ENCODE measurements at regions not wholly inside any gene's neighbourhood (a gene's known extent, or its start where the extent isn't known, plus 50 kb on each side); places are given as distances from the start of the nearest gene placed in this dataset.

- Histone ChIP-seq H3K4me2 (no peak overlapping the region), H3K9me3 (peaks cover 7% of the 10 kb centered on the region), H3K4me1 (peaks cover 15% of the 10 kb centered on the region), H3K27ac (0 out of 6 replicates have a peak overlapping the region, but pooled peaks of 1 of the 2 experiments have one; percentile 45), H3K4me3 (no peak overlapping the region)
- no peak for DNase-seq (ENCODE audit: low read depth in 1 of 2, low spot score in 1 of 2)
- TF ChIP-seq CBX2 (IDR thresholded peaks at IDR 0.05; ENCODE audit: borderline replicate concordance, low read depth) = no peak
- no peak for TF ChIP-seq HDAC2 (IDR thresholded peaks at IDR 0.05)
- no peak for TF ChIP-seq NPAS2 (CRISPR knock-in tag; IDR thresholded peaks at IDR 0.05; ENCODE audit: borderline replicate concordance)
- no peak for TF ChIP-seq RNF2 (IDR thresholded peaks at IDR 0.05; ENCODE audit: borderline replicate concordance, low read depth)
- TF ChIP-seq EP300 (IDR thresholded peaks at IDR 0.05) = no peak
- 69% methylated on average over 4 of the region's 4 CpGs for WGBS (ENCODE audit: missing lambda C conversion rate)
- ChIA-PET POLR2A (no interaction called here), CTCF (interaction anchor here (1.1 to 1.4 kb wide), 3 partner anchors 39 to 237 kb away, joined by 3 to 4 read pairs (median 4); partner anchors contain the start of gene AHCYL1)
- no peak for FAIRE-seq
- ATAC-seq = no peak
These were observed 52.6 kb upstream of the EPS8L3 start for GRCh38 chr1:109816175-109816811.

DNA sequence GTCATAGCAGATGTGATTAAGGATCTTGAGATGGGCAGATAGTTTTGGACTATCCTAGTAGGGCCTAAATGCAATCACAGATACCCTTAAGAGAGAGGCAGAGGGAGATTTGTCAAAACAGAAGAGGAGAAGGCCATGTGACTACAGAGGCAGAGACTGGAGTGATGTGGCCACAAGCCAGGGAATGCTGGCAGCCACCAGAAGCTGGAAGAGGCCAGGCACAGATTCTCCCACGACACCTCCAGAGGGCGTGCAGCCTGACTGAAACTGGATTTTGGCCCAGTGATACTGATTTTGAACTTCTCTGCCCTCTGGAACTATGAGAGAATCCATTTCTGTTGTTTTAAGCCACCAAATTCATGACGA, 52.1 kb upstream of the EPS8L3 start:
- 82% methylated on average over 3 of the region's 3 CpGs for WGBS (ENCODE audit: missing lambda C conversion rate)
- peaks cover 10% of the 10 kb centered on the region for H3K4me1 ChIP-seq
- ATAC-seq = no peak
- no peak for FAIRE-seq
- TF ChIP-seq CEBPB (IDR thresholded peaks at IDR 0.05) = no peak
- TF ChIP-seq JUNB (IDR thresholded peaks at IDR 0.05) = no peak
- TF ChIP-seq KDM1A (IDR thresholded peaks at IDR 0.05; ENCODE audit: low read depth) = no peak
- TF ChIP-seq FOSB (CRISPR knock-in tag; IDR thresholded peaks at IDR 0.05) = no peak
- TF ChIP-seq MAFK (IDR thresholded peaks at IDR 0.05; ENCODE audit: partially characterized antibody) = no peak
- no peak for TF ChIP-seq FOXS1 (CRISPR knock-in tag; IDR thresholded peaks at IDR 0.05)
- no peak for TF ChIP-seq CHD4 (IDR thresholded peaks at IDR 0.05; ENCODE audit: borderline replicate concordance)
- ChIA-PET CTCF (interaction anchor here (1.1 to 1.4 kb wide), 2 partner anchors 169 to 238 kb away, joined by 3 to 4 read pairs; partner anchors contain the start of gene AHCYL1), POLR2A (no interaction called here)
- no peak overlapping the region for H3K27ac ChIP-seq
- peaks cover 7% of the 10 kb centered on the region for H3K9me3 ChIP-seq
- no peak overlapping the region for H3K4me2 ChIP-seq
- H3K4me3 ChIP-seq = no peak overlapping the region
- DNase-seq (ENCODE audit: low read depth in 1 of 2, low spot score in 1 of 2) = no peak

DNA sequence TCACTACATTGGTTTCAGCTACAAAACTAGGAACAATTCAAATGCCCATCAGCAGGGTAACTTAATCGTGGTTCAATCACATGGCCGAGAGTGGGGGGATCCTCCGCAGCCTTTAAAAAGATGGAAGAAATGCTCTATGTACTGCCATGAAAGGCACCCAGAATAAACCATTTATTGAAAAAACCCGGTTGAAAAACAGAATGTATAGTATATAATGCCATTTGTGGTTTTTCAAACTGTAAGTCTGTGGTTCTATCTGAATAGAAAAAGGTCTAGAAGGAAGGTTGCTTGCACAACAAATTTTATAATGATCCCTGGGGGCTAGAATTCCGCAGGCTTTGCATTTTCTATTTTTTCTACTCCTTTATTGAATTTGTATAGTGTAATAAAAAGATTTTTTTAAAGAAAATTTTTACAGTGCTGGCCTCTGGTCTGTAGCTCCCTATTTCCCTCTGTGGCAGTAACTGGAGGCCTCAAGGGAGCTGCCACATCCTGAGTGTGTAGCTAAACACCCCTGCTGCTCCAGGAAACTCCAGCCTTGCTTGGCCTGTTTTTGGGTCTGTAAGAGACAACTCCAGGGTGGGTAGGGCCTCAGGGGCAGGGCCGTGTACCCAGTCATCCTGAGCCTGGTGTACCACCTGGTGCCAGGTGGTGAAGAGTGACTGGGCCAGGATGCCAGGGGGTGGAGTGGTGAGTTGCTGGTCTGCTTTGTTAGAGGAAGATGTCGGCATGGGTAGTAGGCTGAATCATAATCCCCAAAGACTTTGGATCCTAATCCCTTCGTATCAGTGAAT, 51.5 kb upstream of the EPS8L3 start:
- no peak for FAIRE-seq
- CTCF ChIA-PET = interaction anchor here (0.9 to 2.6 kb wide), 5 partner anchors 12 to 238 kb away, joined by 3 to 6 read pairs (median 5); partner anchors contain the start of gene AHCYL1
- H3K4me1 ChIP-seq = peaks cover 8% of the 10 kb centered on the region; the same call in 2 of the 3 replicates
- no peak overlapping the region for H3K4me3 ChIP-seq
- H3K4me2 ChIP-seq = no peak overlapping the region
- no peak overlapping the region; a peak in 1 of 6 replicates for H3K27ac ChIP-seq
- ATAC-seq = no peak
- DNase-seq (ENCODE audit: low read depth in 1 of 2, low spot score in 1 of 2) = no peak
- POLR2A ChIA-PET = no interaction called here
- 88% methylated on average over 8 of the region's 8 CpGs for WGBS (ENCODE audit: missing lambda C conversion rate)
- TF ChIP-seq SMC3 (IDR thresholded peaks at IDR 0.05) (no peak), HEYL (CRISPR knock-in tag; IDR thresholded peaks at IDR 0.05) (no peak), FOSB (CRISPR knock-in tag; IDR thresholded peaks at IDR 0.05) (no peak), CBX2 (IDR thresholded peaks at IDR 0.05; ENCODE audit: borderline replicate concordance, low read depth) (no peak), JUN (IDR thresholded peaks at IDR 0.05) (no peak), ZFP36 (IDR thresholded peaks at IDR 0.05; ENCODE audit: borderline replicate concordance, partially characterized antibody) (no peak), RNF2 (IDR thresholded peaks at IDR 0.05; ENCODE audit: borderline replicate concordance, low read depth) (no peak), E2F6 (IDR thresholded peaks at IDR 0.05; ENCODE audit: borderline replicate concordance, low read depth) (no peak)
- H3K9me3 ChIP-seq = peaks cover 7% of the 10 kb centered on the region

DNA sequence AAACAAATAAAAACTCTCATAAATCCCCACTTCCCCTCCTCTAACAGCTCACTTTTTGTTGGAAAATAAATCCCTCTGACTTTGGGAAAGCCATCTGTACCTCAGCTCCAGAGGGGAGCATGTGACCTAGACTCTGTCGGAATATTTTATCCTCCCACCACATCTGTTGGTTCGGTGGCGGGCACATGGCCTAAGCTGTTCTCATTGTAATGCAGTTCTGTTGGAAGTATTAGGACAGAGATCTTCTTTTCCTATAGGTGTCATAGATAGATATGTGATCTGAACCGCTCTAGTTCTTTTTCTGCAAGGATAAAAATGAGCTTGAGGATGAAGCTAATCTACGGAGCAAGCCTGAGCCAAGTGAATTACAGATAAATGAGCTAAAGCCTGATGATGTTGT, 50.5 kb upstream of the EPS8L3 start:
- TF ChIP-seq SREBF2 (IDR thresholded peaks at IDR 0.05) (no peak), SMC3 (IDR thresholded peaks at IDR 0.05) (no peak), REST (IDR thresholded peaks at IDR 0.05) (no peak)
- TF ChIP-seq, protein P1, sequence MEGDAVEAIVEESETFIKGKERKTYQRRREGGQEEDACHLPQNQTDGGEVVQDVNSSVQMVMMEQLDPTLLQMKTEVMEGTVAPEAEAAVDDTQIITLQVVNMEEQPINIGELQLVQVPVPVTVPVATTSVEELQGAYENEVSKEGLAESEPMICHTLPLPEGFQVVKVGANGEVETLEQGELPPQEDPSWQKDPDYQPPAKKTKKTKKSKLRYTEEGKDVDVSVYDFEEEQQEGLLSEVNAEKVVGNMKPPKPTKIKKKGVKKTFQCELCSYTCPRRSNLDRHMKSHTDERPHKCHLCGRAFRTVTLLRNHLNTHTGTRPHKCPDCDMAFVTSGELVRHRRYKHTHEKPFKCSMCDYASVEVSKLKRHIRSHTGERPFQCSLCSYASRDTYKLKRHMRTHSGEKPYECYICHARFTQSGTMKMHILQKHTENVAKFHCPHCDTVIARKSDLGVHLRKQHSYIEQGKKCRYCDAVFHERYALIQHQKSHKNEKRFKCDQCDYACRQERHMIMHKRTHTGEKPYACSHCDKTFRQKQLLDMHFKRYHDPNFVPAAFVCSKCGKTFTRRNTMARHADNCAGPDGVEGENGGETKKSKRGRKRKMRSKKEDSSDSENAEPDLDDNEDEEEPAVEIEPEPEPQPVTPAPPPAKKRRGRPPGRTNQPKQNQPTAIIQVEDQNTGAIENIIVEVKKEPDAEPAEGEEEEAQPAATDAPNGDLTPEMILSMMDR (IDR thresholded peaks at IDR 0.05) = no peak
- TF ChIP-seq, protein P2, sequence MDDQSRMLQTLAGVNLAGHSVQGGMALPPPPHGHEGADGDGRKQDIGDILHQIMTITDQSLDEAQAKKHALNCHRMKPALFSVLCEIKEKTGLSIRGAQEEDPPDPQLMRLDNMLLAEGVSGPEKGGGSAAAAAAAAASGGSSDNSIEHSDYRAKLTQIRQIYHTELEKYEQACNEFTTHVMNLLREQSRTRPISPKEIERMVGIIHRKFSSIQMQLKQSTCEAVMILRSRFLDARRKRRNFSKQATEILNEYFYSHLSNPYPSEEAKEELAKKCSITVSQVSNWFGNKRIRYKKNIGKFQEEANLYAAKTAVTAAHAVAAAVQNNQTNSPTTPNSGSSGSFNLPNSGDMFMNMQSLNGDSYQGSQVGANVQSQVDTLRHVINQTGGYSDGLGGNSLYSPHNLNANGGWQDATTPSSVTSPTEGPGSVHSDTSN (IDR thresholded peaks at IDR 0.05) = no peak

More for the DNA sequence above, 50.5 kb upstream of the EPS8L3 start:
- FAIRE-seq = no peak
- 97% methylated on average over 5 of the region's 5 CpGs for WGBS (ENCODE audit: missing lambda C conversion rate)
- Histone ChIP-seq H3K27ac (peak overlapping the region in 1 of 2 experiments; percentile 30; a peak in 1 of 6 replicates), H3K4me1 (peaks cover 8% of the 10 kb centered on the region), H3K4me3 (no peak overlapping the region), H3K4me2 (no peak overlapping the region), H3K9me3 (peaks cover 7% of the 10 kb centered on the region)
- ATAC-seq = no peak
- ChIA-PET POLR2A (no interaction called here), CTCF (interaction anchor here (0.7 to 2.6 kb wide), 6 partner anchors 11 to 193 kb away, joined by 3 to 6 read pairs (median 4); partner anchors contain the start of gene AHCYL1)
- DNase-seq (ENCODE audit: low read depth in 1 of 2, low spot score in 1 of 2) = no peak

All from A549 (cell line).